Spleen (tissue), 11 donors: ENCODE measurements at regions not wholly inside any gene's neighbourhood (a gene's known extent, or its start where the extent isn't known, plus 50 kb on each side); places are given as distances from the start of the nearest gene placed in this dataset.
"Not testable (repeated sequence)": the region's sequence is repeated elsewhere in the genome, so short reads cannot be mapped to it uniquely, and the experiment has no call there.

Experiments
- DNase-seq: peaks from one replicate; pipeline ENCODE4 v3.0.0-alpha.2; 2020
- H3K27ac ChIP-seq, 8 donors: fragments of 200-600 bp; sonication (generic) in 7 of 8; 1 replicate in 4 of 8; 2 replicates in 4 of 8; pipeline versions ENCODE4 v1.5.0 to v1.8.0; 2016 to 2021; ENCODE audit warnings: inconsistent platforms in 4 of 8, mild to moderate bottlenecking in 4 of 8, moderate library complexity in 1 of 8
- H3K27me3 ChIP-seq, 7 donors: fragments of 200-600 bp; sonication (generic) in 6 of 7; replicated peaks in 1 of 7; 1 replicate in 4 of 7; 2 replicates in 3 of 7; pipeline versions ENCODE4 v1.5.0 to v1.8.0; 2016 to 2021; ENCODE audit warnings: inconsistent platforms in 3 of 7, mild to moderate bottlenecking in 1 of 7
- H3K36me3 ChIP-seq, 6 donors: fragments of 200-600 bp; sonication (generic) in 5 of 6; 1 replicate in 4 of 6; 2 replicates in 2 of 6; pipeline versions ENCODE4 v1.5.0 to v1.8.0; 2016 to 2021; ENCODE audit warnings: inconsistent platforms in 2 of 6
- H3K4me1 ChIP-seq, 6 donors: fragments of 200-600 bp; sonication (generic) in 5 of 6; 1 replicate in 3 of 6; 2 replicates in 3 of 6; pipeline versions ENCODE4 v1.5.0 to v1.8.0; 2016 to 2021; ENCODE audit warnings: inconsistent platforms in 3 of 6
- H3K4me3 ChIP-seq, 8 donors: fragments of 200-600 bp; sonication (generic) in 7 of 8; 1 replicate in 4 of 8; 2 replicates in 4 of 8; pipeline versions ENCODE4 v1.5.0 to v1.8.0; 2016 to 2021; ENCODE audit warnings: inconsistent platforms in 4 of 8, mild to moderate bottlenecking in 4 of 8, moderate library complexity in 2 of 8
- H3K9me3 ChIP-seq, 8 donors: fragments of 200-600 bp; sonication (generic) in 7 of 8; 1 replicate in 4 of 8; 2 replicates in 4 of 8; pipeline versions ENCODE4 v1.5.0 to v1.8.0; 2016 to 2021; ENCODE audit warnings: inconsistent platforms in 4 of 8
- CTCF ChIP-seq, 11 experiments: fragments of 200-600 bp in 7 of 11; fragments of 450-650 bp in 4 of 11; sonication (generic) in 4 of 11; IDR thresholded peaks in 8 of 11; conservative IDR thresholded peaks in 3 of 11; 1 replicate in 7 of 11; 2 replicates in 4 of 11; pipeline versions ENCODE4 v1.4.0 to v1.8.0; 2016 to 2021; ENCODE audit warnings: antibody characterized with exemption in 11 of 11, inconsistent platforms in 4 of 11, mild to moderate bottlenecking in 1 of 11
- POLR2A ChIP-seq, 3 donors: fragments of 450-650 bp; IDR thresholded peaks; one replicate each; pipeline ENCODE4 v1.5.1; 2017; ENCODE audit warnings: antibody characterized with exemption in 3 of 3, mild to moderate bottlenecking in 1 of 3
- POLR2AphosphoS5 ChIP-seq, 3 donors: sonication (generic); formaldehyde crosslinking; IDR thresholded peaks; one replicate each; pipeline ENCODE4 v1.5.1; 2017; ENCODE audit warnings: antibody characterized with exemption in 3 of 3
- WGBS, 5 donors: extraction: QIAGEN DNeasy Blood & Tissue Kit in 3 of 5; methylation state at CpG; one replicate each; pipeline versions ENCODE4 v1.1.5 to v1.1.7; 2013 to 2018; 5-methylcytosine and 5-hydroxymethylcytosine counted together
- intact Hi-C: fragments of 100-400 bp; cut with DNase I; formaldehyde crosslinking; loops from one replicate; pipeline ENCODE4 v1.15.0; 2023; ENCODE audit warnings: low total_unique reads
- donor health status: healthy with polysubstance abuse.
- donor health status: DM: no; HTN: no; CAD: no; lungs with moderate emphysema.
- donor health status: DM: no; HTN: no; CAD: no.
- donor health status: Bipolar disorder and iron deficiency.
- donor health status: healthy.
- donor health status: DM: no; HTN: no; CAD: no.
- donor health status: DM: yes; HTN: yes; CAD: no.

DNA sequence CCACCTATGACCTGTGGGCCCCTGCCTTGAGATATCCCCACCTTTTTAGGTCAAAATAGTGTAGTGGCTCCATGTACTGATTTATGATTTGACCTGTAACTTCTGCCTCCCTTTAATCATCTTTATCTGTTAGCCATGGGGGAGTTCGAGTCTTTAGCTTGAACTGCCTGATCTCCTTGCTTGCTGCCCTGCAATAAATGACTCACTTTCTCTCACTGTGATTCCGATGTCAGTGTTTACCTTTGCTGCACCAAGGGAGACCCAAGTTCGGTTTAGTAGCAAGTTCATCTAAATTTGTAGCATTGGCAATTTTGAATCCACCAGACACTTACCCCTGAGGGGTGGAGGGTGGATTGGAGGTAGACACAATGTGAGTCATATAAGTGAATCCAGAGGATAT lies 814.6 kb upstream of the AUTS2 start:
- Histone ChIP-seq H3K4me1 (no peaks in the 10 kb centered on the region), H3K4me3 (no peak overlapping the region), H3K36me3 (no peaks in the 10 kb centered on the region), H3K27me3 (no peaks in the 10 kb centered on the region), H3K27ac (no peak overlapping the region), H3K9me3 (peaks cover 0 to 17% (median 0%) of the 10 kb centered on the region in 8 donors)
- intact Hi-C loops, result no loop called here
- TF ChIP-seq POLR2A (IDR thresholded peaks at IDR 0.05) (no peak), POLR2AphosphoS5 (IDR thresholded peaks at IDR 0.05) (no peak), CTCF (IDR thresholded peaks at IDR 0.05 in 8 of 11, conservative IDR thresholded peaks at IDR 0.05 in 3 of 11) (no peak)
- DNase-seq, result no peak
- 63 to 77% (median 67%) methylated on average over 3 of the region's 3 CpGs for WGBS, 5 donors

- no peak for DNase-seq
- Histone ChIP-seq H3K36me3 (no peaks in the 10 kb centered on the region), H3K4me3 (no peak overlapping the region), H3K4me1 (no peaks in the 10 kb centered on the region), H3K9me3 (peaks cover 0 to 17% (median 0%) of the 10 kb centered on the region in 8 donors), H3K27ac (no peak overlapping the region), H3K27me3 (no peaks in the 10 kb centered on the region)
- TF ChIP-seq POLR2A (IDR thresholded peaks at IDR 0.05) (no peak), POLR2AphosphoS5 (IDR thresholded peaks at IDR 0.05) (no peak), CTCF (IDR thresholded peaks at IDR 0.05 in 8 of 11, conservative IDR thresholded peaks at IDR 0.05 in 3 of 11) (no peak)
- 42 to 58% (median 50%) methylated on average over 3 of the region's 3 CpGs for WGBS, 5 donors
- intact Hi-C loops, result no loop called here
Observed at GRCh38 chr7:68785036-68785435, 813.2 kb upstream of the AUTS2 start.

GRCh38 chr7:68787566-68787965 lies 810.7 kb upstream of the AUTS2 start:
- Histone ChIP-seq H3K4me3 (no peak overlapping the region), H3K4me1 (no peaks in the 10 kb centered on the region), H3K36me3 (no peaks in the 10 kb centered on the region), H3K9me3 (peaks cover 0 to 8% (median 0%) of the 10 kb centered on the region in 8 donors), H3K27me3 (no peaks in the 10 kb centered on the region), H3K27ac (no peak overlapping the region)
- TF ChIP-seq CTCF (IDR thresholded peaks at IDR 0.05 in 8 of 11, conservative IDR thresholded peaks at IDR 0.05 in 3 of 11) (no peak), POLR2A (IDR thresholded peaks at IDR 0.05) (no peak), POLR2AphosphoS5 (IDR thresholded peaks at IDR 0.05) (no peak)
- DNase-seq, result no peak
- intact Hi-C loops, result no loop called here
- 44 to 58% (median 47%) methylated on average over 5 of the region's 5 CpGs for WGBS, 5 donors

DNA sequence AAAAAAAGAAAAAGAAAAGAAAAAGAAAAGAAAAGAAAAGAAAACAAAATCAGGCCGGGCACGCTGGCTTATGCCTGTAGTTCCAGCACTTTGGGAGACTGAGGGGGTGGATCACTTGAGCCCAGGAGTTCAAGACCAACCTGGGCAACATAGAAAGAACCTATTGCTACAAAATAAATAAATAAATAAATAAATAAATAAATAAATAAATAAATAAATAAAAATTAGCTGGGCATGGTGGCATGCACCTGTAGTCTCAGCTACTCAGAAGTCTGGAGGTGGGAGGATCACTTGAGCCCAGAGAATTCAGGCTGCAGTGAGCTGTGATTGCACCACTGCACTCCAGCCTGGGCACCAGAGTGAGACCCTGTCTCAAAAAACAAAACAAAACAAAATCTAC lies 809.7 kb upstream of the AUTS2 start:
- H3K9me3 ChIP-seq, result peaks cover 0 to 12% (median 2%) of the 10 kb centered on the region in 8 donors
- H3K4me1 ChIP-seq, H3K27ac ChIP-seq, H3K27me3 ChIP-seq, H3K4me3 ChIP-seq, intact Hi-C loops, H3K36me3 ChIP-seq, DNase-seq: not testable (repeated sequence)
- WGBS, 5 donors, result 87 to 100% (median 97%) methylated on average over 2 of the region's 2 CpGs

DNA sequence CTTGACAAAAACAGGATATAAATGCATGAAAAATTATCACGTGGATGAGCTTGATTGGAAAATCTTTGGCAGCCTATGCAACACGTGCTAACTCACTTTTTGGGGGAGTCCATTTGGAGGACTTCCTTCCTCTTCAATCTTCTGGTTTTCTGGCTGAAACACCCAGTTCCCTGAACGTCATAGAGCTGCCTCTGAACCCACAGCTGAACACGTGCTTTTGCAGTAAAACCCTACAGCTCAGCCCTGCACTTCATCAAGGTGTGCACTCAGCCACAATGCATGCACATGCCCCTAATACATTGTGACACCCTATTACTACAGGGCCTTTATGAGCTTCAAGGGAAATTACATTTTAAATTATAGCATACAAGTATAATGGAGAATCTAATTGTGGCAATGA lies 808.7 kb upstream of the AUTS2 start:
- intact Hi-C loops, result no loop called here
- WGBS, 5 donors, result 3 to 8% (median 4%) methylated on average over 4 of the region's 4 CpGs
- Histone ChIP-seq H3K27ac (no peak overlapping the region), H3K36me3 (no peaks in the 10 kb centered on the region), H3K4me3 (no peak overlapping the region), H3K27me3 (no peaks in the 10 kb centered on the region), H3K4me1 (no peaks in the 10 kb centered on the region), H3K9me3 (peaks cover 0 to 17% (median 9%) of the 10 kb centered on the region in 8 donors)
- DNase-seq, result no peak
- no peak for TF ChIP-seq POLR2A (IDR thresholded peaks at IDR 0.05)
- TF ChIP-seq CTCF (IDR thresholded peaks at IDR 0.05 in 8 of 11, conservative IDR thresholded peaks at IDR 0.05 in 3 of 11), result no peak
